WTC11 (cell line): ENCODE measurements at regions not wholly inside any gene's neighbourhood (a gene's known extent, or its start where the extent isn't known, plus 50 kb on each side); places are given as distances from the start of the nearest gene placed in this dataset.

Source experiments
- ATF3 ChIP-seq: sonication (generic); formaldehyde crosslinking; conservative IDR thresholded peaks from 2 replicates; pipeline ENCODE4 v1.8.1; 2022; ENCODE audit warnings: mild to moderate bottlenecking, missing genetic modification reagents
- CTCF ChIP-seq: fragments of 200-600 bp; IDR thresholded peaks from 2 replicates; pipeline ENCODE4 v1.8.0; 2022; ENCODE audit warnings: antibody characterized with exemption
- E2F1 ChIP-seq: sonication (generic); formaldehyde crosslinking; IDR thresholded peaks from 2 replicates; pipeline ENCODE4 v1.8.0; 2022; ENCODE audit warnings: mild to moderate bottlenecking, missing genetic modification reagents
- E2F5 ChIP-seq: sonication (generic); formaldehyde crosslinking; IDR thresholded peaks from 2 replicates; pipeline ENCODE4 v1.8.1; 2022; ENCODE audit warnings: mild to moderate bottlenecking, moderate library complexity, missing genetic modification reagents
- ESRRA ChIP-seq: sonication (generic); formaldehyde crosslinking; IDR thresholded peaks from 2 replicates; pipeline ENCODE4 v1.8.1; 2022; ENCODE audit warnings: mild to moderate bottlenecking, missing genetic modification reagents, borderline replicate concordance
- ETV6 ChIP-seq: sonication (generic); formaldehyde crosslinking; IDR thresholded peaks from 2 replicates; pipeline ENCODE4 v1.8.1; 2022; ENCODE audit warnings: mild to moderate bottlenecking, missing genetic modification reagents
- FOXJ3 ChIP-seq: sonication (generic); formaldehyde crosslinking; IDR thresholded peaks from 2 replicates; pipeline ENCODE4 v1.9.0; 2021; ENCODE audit warnings: missing genetic modification reagents, mild to moderate bottlenecking, borderline replicate concordance
- FOXP1 ChIP-seq: sonication (generic); formaldehyde crosslinking; IDR thresholded peaks from 2 replicates; pipeline ENCODE4 v1.8.0; 2022; ENCODE audit warnings: missing genetic modification reagents, mild to moderate bottlenecking, moderate library complexity, borderline replicate concordance
- IRF1 ChIP-seq: sonication (generic); formaldehyde crosslinking; IDR thresholded peaks from 2 replicates; pipeline ENCODE4 v1.8.0; 2023; ENCODE audit warnings: missing genetic modification reagents
- JUN ChIP-seq: sonication (generic); formaldehyde crosslinking; IDR thresholded peaks from 2 replicates; pipeline ENCODE4 v1.8.0; 2023; ENCODE audit warnings: mild to moderate bottlenecking, missing genetic modification reagents
- PRRX2 ChIP-seq: fragments of 250-450 bp; sonication (Bioruptor Pico); IDR thresholded peaks from 2 replicates; pipeline ENCODE4 v1.8.0; 2021; ENCODE audit warnings: mild to moderate bottlenecking

GRCh38 chr9:135418161-135418560 is 61.4 kb upstream of the PPP1R26 start:
- TF ChIP-seq CTCF (no peak), PRRX2 (CRISPR knock-in tag) (no peak), FOXJ3 (CRISPR knock-in tag) (no peak), ATF3 (no peak), E2F5 (CRISPR knock-in tag) (no peak), IRF1 (no peak), ESRRA (CRISPR knock-in tag) (no peak), JUN (CRISPR knock-in tag) (no peak), FOXP1 (CRISPR knock-in tag) (no peak), ETV6 (CRISPR knock-in tag) (no peak), E2F1 (no peak)
